Left lung (tissue), 4 donors: ENCODE measurements at regions not wholly inside any gene's neighbourhood (a gene's known extent, or its start where the extent isn't known, plus 50 kb on each side); places are given as distances from the start of the nearest gene placed in this dataset.

ENCODE experiments used
- ATAC-seq: fragments of 200-7000 bp; cut with Tn5 transposase; one replicate; pipeline ENCODE4 v1.9.1; 2020; ENCODE audit warnings: moderate library complexity
- DNase-seq, 4 donors: peaks; one replicate each; pipeline ENCODE4 v3.0.0-alpha.2; 2013 to 2020
- H3K27ac ChIP-seq, 2 donors: fragments of 200-600 bp; sonication (generic) in 1 of 2; one replicate each; pipeline versions ENCODE4 v1.5.0 to v1.8.0; 2020 to 2021
- H3K27me3 ChIP-seq, 2 donors: fragments of 200-600 bp; sonication (generic) in 1 of 2; one replicate each; pipeline versions ENCODE4 v1.5.0 to v1.8.0; 2020 to 2021
- H3K36me3 ChIP-seq, 2 donors: fragments of 200-600 bp; sonication (generic) in 1 of 2; one replicate each; pipeline versions ENCODE4 v1.5.0 to v1.8.0; 2020 to 2021
- H3K4me1 ChIP-seq, 2 donors: fragments of 200-600 bp; one replicate each; pipeline ENCODE4 v1.8.0; 2021
- H3K4me3 ChIP-seq, 2 donors: fragments of 200-600 bp; sonication (generic) in 1 of 2; one replicate each; pipeline versions ENCODE4 v1.5.0 to v1.8.0; 2020 to 2021; ENCODE audit warnings: mild to moderate bottlenecking in 1 of 2
- H3K9me3 ChIP-seq, 2 donors: fragments of 200-600 bp; sonication (generic) in 1 of 2; one replicate each; pipeline versions ENCODE4 v1.5.0 to v1.8.0; 2020 to 2021
- intact Hi-C, 2 donors: fragments of 100-400 bp; cut with DNase I; formaldehyde crosslinking; loops; one replicate each; pipeline versions ENCODE4 v1.11.2 to v1.14.2; 2022
- TF ChIP-seq, protein P1 (sequence below), 2 donors: fragments of 200-600 bp; sonication (generic) in 1 of 2; IDR thresholded peaks; one replicate each; pipeline versions ENCODE4 v1.5.0 to v1.8.0; 2021; ENCODE audit warnings: antibody characterized with exemption in 2 of 2
- donor health status: DM: no; HTN: yes; CAD: no.
- donor health status: DM: no; HTN: no; CAD: no.

- no peaks in the 10 kb centered on the region for H3K4me1 ChIP-seq
- H3K4me3 ChIP-seq: no peak overlapping the region
- H3K27ac ChIP-seq: no peak overlapping the region
- H3K27me3 ChIP-seq: no peaks in the 10 kb centered on the region
- H3K36me3 ChIP-seq: no peaks in the 10 kb centered on the region
- no peaks in the 10 kb centered on the region for H3K9me3 ChIP-seq
- TF ChIP-seq, protein P1, sequence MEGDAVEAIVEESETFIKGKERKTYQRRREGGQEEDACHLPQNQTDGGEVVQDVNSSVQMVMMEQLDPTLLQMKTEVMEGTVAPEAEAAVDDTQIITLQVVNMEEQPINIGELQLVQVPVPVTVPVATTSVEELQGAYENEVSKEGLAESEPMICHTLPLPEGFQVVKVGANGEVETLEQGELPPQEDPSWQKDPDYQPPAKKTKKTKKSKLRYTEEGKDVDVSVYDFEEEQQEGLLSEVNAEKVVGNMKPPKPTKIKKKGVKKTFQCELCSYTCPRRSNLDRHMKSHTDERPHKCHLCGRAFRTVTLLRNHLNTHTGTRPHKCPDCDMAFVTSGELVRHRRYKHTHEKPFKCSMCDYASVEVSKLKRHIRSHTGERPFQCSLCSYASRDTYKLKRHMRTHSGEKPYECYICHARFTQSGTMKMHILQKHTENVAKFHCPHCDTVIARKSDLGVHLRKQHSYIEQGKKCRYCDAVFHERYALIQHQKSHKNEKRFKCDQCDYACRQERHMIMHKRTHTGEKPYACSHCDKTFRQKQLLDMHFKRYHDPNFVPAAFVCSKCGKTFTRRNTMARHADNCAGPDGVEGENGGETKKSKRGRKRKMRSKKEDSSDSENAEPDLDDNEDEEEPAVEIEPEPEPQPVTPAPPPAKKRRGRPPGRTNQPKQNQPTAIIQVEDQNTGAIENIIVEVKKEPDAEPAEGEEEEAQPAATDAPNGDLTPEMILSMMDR (IDR thresholded peaks at IDR 0.05): no peak
- intact Hi-C loops: no loop called here
- DNase-seq (no peak), ATAC-seq (no peak)
These were observed 68.6 kb downstream of the TENT5A start for GRCh38 chr6:81683912-81684311.

GRCh38 chr6:81682858-81683620 lies 69.4 kb downstream of the TENT5A start:
- intact Hi-C loops: no loop called here
- TF ChIP-seq, protein P1 (IDR thresholded peaks at IDR 0.05): no peak

DNA sequence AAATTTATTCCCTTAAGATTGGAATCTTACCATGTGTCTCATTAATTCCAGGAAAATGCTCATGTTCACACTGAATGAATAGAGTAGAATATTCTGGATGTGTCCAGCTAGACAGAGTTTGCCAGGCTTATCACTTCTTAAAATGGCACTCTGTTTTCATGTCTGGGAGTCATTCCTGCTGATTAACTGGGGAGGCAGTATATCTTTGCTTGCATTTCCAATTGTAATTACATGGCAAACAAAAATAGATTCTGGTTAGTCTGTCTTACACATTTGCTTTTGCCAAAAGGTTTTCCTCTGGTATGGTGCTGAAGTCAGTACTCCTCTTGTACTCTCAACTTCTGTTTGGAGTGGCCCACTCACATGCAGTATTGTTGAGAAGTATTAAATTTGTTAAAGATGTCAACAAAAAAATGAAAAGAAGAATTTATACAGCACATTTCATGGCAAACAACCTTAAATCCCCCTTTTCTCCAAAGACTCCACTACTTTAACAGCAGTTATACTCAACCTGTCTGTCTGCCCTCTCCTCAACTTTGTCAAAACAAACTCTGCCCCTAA lies 70.2 kb downstream of the TENT5A start:
- no peak for DNase-seq
- H3K9me3 ChIP-seq: no peaks in the 10 kb centered on the region
- no peak overlapping the region for H3K27ac ChIP-seq
- no peaks in the 10 kb centered on the region for H3K27me3 ChIP-seq
- TF ChIP-seq, protein P1 (IDR thresholded peaks at IDR 0.05): no peak
- no peak for ATAC-seq
- no peaks in the 10 kb centered on the region for H3K36me3 ChIP-seq
- no peaks in the 10 kb centered on the region for H3K4me1 ChIP-seq
- intact Hi-C loops: no loop called here
- H3K4me3 ChIP-seq: no peak overlapping the region

More at GRCh38 chr6:81682858-81683620, 69.4 kb downstream of the TENT5A start:
- Histone ChIP-seq H3K36me3 (no peaks in the 10 kb centered on the region), H3K4me1 (no peaks in the 10 kb centered on the region), H3K4me3 (no peak overlapping the region), H3K9me3 (no peaks in the 10 kb centered on the region), H3K27ac (no peak overlapping the region), H3K27me3 (no peaks in the 10 kb centered on the region)
- ATAC-seq (no peak), DNase-seq (no peak)

DNA sequence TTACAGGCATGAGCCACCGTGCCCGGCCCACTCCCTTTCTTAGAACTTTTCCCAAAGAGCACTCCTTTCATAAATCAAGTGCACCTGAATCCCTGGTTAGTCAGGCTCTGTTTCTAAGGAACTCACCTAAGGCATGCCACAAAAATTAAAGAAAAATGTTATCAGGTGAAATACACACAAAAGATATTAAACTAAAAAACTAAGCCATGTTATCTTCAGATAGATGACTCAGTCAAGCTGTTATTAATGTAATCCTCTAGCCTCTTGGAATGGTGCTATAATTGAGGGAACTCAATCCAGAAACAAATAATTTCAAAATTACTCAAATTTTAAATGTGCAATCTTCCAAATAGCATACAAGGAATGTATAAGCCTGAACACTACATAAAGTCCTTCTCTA lies 83.0 kb downstream of the TENT5A start:
- TF ChIP-seq, protein P1 (IDR thresholded peaks at IDR 0.05): no peak
- intact Hi-C loops: no loop called here

GRCh38 chr6:81668615-81669047 lies 83.8 kb downstream of the TENT5A start:
- Histone ChIP-seq H3K36me3 (no peaks in the 10 kb centered on the region), H3K27me3 (no peaks in the 10 kb centered on the region), H3K9me3 (no peaks in the 10 kb centered on the region), H3K4me1 (no peaks in the 10 kb centered on the region), H3K27ac (no peak overlapping the region), H3K4me3 (no peak overlapping the region)
- TF ChIP-seq, protein P1 (IDR thresholded peaks at IDR 0.05): no peak
- no peak for ATAC-seq
- intact Hi-C loops: no loop called here
- DNase-seq: no peak

More for the DNA sequence above, 83.0 kb downstream of the TENT5A start:
- Histone ChIP-seq H3K4me1 (no peaks in the 10 kb centered on the region), H3K4me3 (no peak overlapping the region), H3K36me3 (no peaks in the 10 kb centered on the region), H3K27me3 (no peaks in the 10 kb centered on the region), H3K9me3 (no peaks in the 10 kb centered on the region), H3K27ac (no peak overlapping the region)
- no peak for ATAC-seq
- DNase-seq: no peak
